Endothelial cell (in vitro differentiated cells): ENCODE measurements at regions not wholly inside any gene's neighbourhood (a gene's known extent, or its start where the extent isn't known, plus 50 kb on each side); places are given as distances from the start of the nearest gene placed in this dataset.

Experiments
- DNase-seq: peaks from one replicate; pipeline ENCODE4 v3.0.0; 2021; ENCODE audit warnings: low spot score
- H3K27ac Mint-ChIP-seq: one replicate; pipeline ENCODE4 v1.8.0; 2021; ENCODE audit warnings: mixed read lengths, inconsistent platforms; ENCODE audit not compliant: unreplicated experiment
- H3K27me3 Mint-ChIP-seq: one replicate; pipeline ENCODE4 v1.8.0; 2021; ENCODE audit warnings: mild to moderate bottlenecking, moderate library complexity, mixed read lengths, inconsistent platforms; ENCODE audit not compliant: unreplicated experiment
- H3K36me3 Mint-ChIP-seq: one replicate; pipeline ENCODE4 v1.8.0; 2021; ENCODE audit warnings: mild to moderate bottlenecking, low read depth, mixed read lengths, inconsistent platforms; ENCODE audit not compliant: unreplicated experiment
- H3K4me1 Mint-ChIP-seq: one replicate; pipeline ENCODE4 v1.8.0; 2021; ENCODE audit warnings: mild to moderate bottlenecking, mixed read lengths, inconsistent platforms; ENCODE audit not compliant: unreplicated experiment
- H3K4me3 Mint-ChIP-seq: one replicate; pipeline ENCODE4 v1.8.0; 2021; ENCODE audit warnings: mild to moderate bottlenecking, mixed read lengths, inconsistent platforms; ENCODE audit not compliant: unreplicated experiment
- H3K9me3 Mint-ChIP-seq: one replicate; pipeline ENCODE4 v1.8.0; 2021; ENCODE audit warnings: mixed read lengths, inconsistent platforms; ENCODE audit not compliant: unreplicated experiment
- CTCF ChIP-seq: fragments of 200-600 bp; sonication (generic); IDR thresholded peaks from one replicate; pipeline ENCODE4 v1.5.0; 2021; ENCODE audit warnings: antibody characterized with exemption; ENCODE audit not compliant: unreplicated experiment

GRCh38 chr6:126605089-126605488 is 265.2 kb downstream of the CENPW start:
- Mint-ChIP-seq H3K9me3 (no peaks in the 10 kb centered on the region), H3K27ac (no peak overlapping the region), H3K4me1 (no peaks in the 10 kb centered on the region), H3K4me3 (no peak overlapping the region), H3K36me3 (no peaks in the 10 kb centered on the region), H3K27me3 (peaks cover 2% of the 10 kb centered on the region)
- TF ChIP-seq CTCF = no peak
- no peak for DNase-seq

GRCh38 chr6:126607289-126607688 is 267.4 kb downstream of the CENPW start:
- Mint-ChIP-seq H3K4me1 (no peaks in the 10 kb centered on the region), H3K27me3 (peaks cover 2% of the 10 kb centered on the region), H3K4me3 (no peak overlapping the region), H3K36me3 (no peaks in the 10 kb centered on the region), H3K9me3 (no peaks in the 10 kb centered on the region), H3K27ac (no peak overlapping the region)
- no peak for TF ChIP-seq CTCF
- DNase-seq = no peak

- no peaks in the 10 kb centered on the region for H3K9me3 Mint-ChIP-seq
- H3K4me1 Mint-ChIP-seq = no peaks in the 10 kb centered on the region
- no peak overlapping the region for H3K27ac Mint-ChIP-seq
- peaks cover 2% of the 10 kb centered on the region for H3K27me3 Mint-ChIP-seq
- H3K4me3 Mint-ChIP-seq = no peak overlapping the region
- no peak for TF ChIP-seq CTCF
- H3K36me3 Mint-ChIP-seq = no peaks in the 10 kb centered on the region
- DNase-seq = no peak
These were observed 268.8 kb downstream of the CENPW start for GRCh38 chr6:126608681-126609080.

- peaks cover 2% of the 10 kb centered on the region for H3K27me3 Mint-ChIP-seq
- H3K4me1 Mint-ChIP-seq = no peaks in the 10 kb centered on the region
- DNase-seq = no peak
- H3K9me3 Mint-ChIP-seq = no peaks in the 10 kb centered on the region
- no peak overlapping the region for H3K27ac Mint-ChIP-seq
- H3K4me3 Mint-ChIP-seq = no peak overlapping the region
- H3K36me3 Mint-ChIP-seq = peaks cover 3% of the 10 kb centered on the region
- TF ChIP-seq CTCF = no peak
These were observed 275.0 kb downstream of the CENPW start for GRCh38 chr6:126614642-126615504.

- Mint-ChIP-seq H3K9me3 (no peaks in the 10 kb centered on the region), H3K27ac (no peak overlapping the region), H3K4me3 (no peak overlapping the region), H3K36me3 (peaks cover 3% of the 10 kb centered on the region), H3K4me1 (no peaks in the 10 kb centered on the region), H3K27me3 (peaks cover 2% of the 10 kb centered on the region)
- no peak for DNase-seq
- no peak for TF ChIP-seq CTCF
These were observed 277.0 kb downstream of the CENPW start for GRCh38 chr6:126616866-126617265.
